GM21515 (cell line): ENCODE measurements at regions not wholly inside any gene's neighbourhood (a gene's known extent, or its start where the extent isn't known, plus 50 kb on each side); places are given as distances from the start of the nearest gene placed in this dataset.
A peak's percentile ranks its signal among the peaks of the same experiment; 100 is the strongest.
"Not testable (repeated sequence)": the region's sequence is repeated elsewhere in the genome, so short reads cannot be mapped to it uniquely, and the experiment has no call there.

Source experiments
- ATAC-seq: cut with Tn5 transposase; IDR thresholded peaks from one replicate; pipeline ENCODE4 v1.9.1; 2021; ENCODE audit not compliant: unreplicated experiment

DNA sequence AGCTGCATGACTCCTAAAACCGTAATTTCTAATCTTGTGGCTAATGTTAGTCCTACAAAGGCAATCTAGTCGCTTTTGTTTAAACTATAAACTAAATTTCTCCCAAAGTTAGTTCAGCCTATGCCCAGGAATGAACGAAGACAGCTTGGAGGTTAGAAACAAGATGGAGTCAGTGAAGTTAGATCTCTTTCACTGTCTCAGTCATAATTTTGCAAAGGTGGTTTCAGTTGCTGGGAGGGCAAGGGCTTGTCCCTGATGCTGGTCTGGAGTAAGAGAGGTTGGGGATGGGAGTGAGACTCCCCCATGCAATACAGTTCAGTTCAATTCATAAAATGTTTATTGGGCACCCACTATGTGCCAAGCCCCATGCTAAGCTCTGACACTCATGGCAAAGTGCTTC is 362.1 kb downstream of the TYW1 start:
- ATAC-seq, result not testable (repeated sequence)

GRCh38 chr7:67359900-67360299 is 363.3 kb downstream of the TYW1 start:
- ATAC-seq, result no peak

GRCh38 chr7:67361150-67361549 is 364.5 kb downstream of the TYW1 start:
- no peak for ATAC-seq

DNA sequence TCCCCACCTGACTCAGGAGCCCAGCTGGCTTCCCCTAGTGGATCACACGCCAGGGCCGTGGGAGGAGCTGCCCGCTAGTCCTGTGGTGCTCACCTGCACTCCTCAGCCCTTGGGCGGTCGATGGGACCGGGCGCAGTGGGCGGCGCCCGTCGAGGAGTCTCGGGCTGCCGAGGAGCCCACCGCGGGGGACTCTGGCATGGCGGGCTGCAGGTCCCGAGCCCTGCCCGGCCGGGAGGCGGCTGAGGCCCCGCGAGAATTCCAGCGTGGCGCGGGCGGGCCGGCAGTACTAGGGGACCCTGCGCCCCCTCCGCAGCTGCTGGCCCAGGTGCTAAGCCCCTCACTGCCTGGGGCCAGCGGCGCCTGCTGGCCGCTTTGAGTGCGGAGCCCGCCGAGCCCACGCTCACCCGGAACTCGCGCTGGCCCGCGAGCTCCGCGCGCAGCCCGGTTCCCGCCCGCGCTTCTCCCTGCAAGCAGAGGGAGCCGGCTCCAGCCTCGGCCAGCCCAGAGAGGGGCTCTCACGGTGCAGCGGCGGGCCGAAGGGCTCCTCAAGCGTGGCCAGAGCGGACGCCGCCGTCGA is 367.9 kb downstream of the TYW1 start:
- ATAC-seq, result no peak

GRCh38 chr7:67371429-67372305 is 375.0 kb downstream of the TYW1 start:
- ATAC-seq, result peak; percentile 87

DNA sequence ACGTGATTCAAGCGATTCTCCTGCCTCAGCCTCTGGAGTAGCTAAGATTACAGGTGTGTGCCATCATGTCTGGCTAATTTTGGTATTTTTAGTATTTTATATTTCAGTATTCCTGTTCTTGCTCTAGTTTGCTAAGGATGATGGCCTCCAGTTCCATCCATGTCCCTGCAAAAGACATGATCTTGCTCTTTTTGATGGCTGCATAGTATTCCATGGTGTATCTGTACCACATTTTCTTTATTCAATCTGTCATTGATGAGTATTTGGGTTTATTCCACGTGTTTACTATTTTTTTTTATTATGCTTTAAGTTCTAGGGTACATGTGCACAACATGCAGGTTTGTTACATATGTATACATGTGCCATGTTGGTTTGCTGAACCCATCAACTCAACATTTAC is 376.8 kb downstream of the TYW1 start:
- ATAC-seq, result not testable (repeated sequence)

DNA sequence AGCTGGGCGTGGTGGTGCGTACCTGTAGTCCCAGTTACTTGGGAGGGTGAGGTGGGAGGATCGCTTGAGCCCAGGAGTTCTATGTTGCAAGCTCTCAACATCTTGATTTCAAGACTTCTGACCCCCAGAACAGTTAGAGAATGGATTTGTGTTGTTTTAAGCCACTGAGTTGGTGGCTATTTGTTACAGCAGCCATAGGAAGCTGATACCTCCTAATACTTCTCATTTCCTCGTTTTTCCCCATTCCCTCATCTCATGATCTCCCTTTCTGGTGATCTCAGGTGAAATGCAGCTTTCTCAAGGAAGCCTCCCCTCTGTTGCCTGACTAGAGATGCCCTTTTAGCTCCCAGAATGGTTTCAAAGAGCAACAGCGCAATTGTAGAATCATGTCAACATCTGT is 378.8 kb downstream of the TYW1 start:
- no peak for ATAC-seq

- peak; percentile 88 for ATAC-seq
Measured at GRCh38 chr7:67377939-67378862, 381.6 kb downstream of the TYW1 start.

GRCh38 chr7:67380326-67380725 is 383.7 kb downstream of the TYW1 start:
- no peak for ATAC-seq

DNA sequence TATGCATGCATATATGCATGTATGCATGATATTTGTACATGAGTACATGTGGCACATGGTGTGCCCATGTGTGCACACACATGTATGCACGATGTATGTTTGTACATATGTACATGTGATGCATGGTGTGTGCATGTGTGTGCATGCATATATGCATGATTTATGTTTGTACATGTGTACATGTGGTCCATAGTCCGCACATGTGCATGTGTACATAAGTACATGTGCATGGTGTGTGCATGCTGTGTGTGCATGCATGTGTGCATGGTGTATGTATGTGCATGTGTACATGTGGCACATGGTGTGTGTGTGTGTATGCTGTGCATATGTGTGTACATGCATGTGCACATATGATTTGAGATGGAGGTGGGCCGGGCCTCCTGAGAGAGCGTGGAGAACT is 384.2 kb downstream of the TYW1 start:
- no peak for ATAC-seq

GRCh38 chr7:67387851-67388250 is 391.2 kb downstream of the TYW1 start:
- no peak for ATAC-seq

- ATAC-seq, result no peak
Measured at GRCh38 chr7:67391168-67391567, 394.5 kb downstream of the TYW1 start.

DNA sequence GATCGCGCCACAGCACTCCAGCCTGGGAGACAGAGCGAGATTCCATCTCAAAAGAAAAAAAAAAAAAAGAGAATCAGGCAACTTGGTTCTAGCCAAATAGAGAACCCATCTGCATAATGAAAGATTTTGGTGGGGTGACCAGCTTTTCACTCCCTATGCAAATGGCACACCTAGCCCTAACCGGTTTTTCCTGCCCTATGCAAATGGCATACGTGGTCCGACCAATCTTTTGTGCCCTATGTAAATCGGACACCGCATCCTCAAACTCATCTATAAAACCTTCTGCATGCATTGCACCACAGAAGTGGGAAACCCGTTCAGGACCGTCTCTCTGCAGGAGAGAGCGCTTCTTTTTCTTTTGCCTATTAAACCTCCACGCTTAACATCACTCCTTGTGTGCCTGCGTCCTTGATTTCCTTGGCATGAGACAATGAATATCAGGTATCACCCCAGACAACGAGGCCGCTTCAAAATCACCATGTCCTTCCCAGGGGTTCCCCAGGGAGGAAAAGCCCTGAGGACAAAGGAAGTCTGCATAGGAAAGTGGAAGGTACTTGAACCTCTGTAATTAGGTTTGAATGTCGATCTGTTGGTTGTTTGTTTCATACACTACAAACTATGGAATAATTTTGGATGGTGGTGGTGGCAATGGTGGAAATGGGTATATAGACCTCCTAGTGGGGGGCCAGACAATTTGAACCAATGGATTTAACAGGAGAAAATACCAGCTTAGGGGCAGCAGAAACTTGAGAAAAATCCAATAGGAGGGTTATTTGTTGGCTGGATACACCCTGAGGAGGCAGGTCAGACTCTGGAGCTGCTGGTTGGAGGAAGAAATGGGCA is 396.2 kb downstream of the TYW1 start:
- ATAC-seq, result no peak

DNA sequence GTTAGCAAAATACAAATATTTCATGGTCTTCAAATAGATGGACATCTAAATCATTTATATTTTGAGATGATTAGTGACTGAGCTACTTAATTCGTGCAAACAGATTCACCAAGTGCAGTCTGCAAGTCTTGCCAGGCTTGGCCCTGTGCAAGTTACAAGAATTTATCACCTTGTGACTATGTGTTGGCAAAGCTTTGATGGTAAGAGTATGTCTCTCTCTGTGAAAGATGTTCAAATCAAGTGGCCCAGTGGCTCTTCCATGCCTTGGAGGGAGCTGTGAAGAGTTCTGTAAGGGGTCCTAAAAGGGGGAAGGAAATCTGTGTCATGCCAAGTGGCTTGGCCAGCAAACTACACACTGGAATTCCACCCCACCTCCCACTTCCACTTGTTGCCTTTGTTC is 397.3 kb downstream of the TYW1 start:
- no peak for ATAC-seq

DNA sequence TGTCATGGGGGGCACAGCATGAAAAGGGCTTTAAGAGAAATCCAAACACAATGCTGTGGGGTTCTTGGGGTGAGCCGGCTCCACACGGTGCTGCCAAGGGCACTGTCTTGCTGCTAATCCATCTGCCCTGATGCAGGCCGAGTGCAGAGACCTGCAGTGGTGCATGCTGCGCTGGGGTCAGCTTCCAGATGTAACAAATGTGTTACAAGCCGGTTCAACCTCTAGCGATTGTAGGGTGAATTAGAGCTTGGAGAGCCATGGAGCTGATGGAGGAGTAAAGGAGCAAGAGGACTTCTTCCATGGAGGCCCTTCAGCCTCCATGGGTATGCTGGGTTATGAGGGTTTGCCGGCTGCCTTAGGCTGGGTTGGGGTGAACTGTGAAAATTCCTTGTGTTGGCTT is 402.3 kb downstream of the TYW1 start:
- ATAC-seq, result no peak

DNA sequence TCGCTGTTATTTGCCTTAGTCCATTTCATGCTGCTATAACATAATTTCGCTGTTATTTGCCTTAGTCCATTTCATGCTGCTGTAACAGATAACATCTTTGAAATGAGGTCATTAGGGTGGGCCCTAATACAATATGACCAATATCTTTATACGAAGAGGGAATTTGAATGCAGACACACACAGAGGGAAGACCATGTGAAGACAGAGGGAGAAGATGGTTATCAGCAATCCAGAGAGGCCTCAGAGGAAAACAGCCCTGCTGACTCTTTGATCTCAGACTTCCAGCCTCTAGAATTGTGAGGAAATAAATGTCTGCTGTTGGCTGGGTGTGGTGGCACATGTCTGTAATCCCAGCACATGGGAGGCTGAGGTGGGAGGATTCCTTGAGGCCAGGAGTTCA is 404.9 kb downstream of the TYW1 start:
- no peak for ATAC-seq

GRCh38 chr7:67402280-67402679 is 405.6 kb downstream of the TYW1 start:
- no peak for ATAC-seq

DNA sequence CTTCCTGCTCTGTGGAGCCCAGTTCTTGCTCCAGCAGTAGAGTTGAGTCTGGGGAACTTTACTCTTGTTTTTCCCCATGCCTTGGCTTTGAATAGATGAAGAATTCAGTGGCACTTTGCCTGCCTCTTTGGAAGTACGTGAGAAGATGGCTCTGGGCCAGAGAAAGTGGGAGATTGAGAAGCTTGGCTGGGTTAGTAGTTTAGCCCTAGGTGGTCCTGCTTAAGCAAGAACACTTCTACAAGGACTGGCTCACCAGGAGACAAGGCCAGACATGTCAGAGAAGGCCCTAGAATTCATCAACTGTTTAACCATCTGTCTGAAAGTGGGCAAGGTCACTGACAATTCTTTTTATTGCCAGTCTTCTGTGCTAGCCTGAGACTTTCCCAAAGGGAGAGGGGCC is 410.3 kb downstream of the TYW1 start:
- ATAC-seq, result no peak

- no peak for ATAC-seq
Measured at GRCh38 chr7:67407392-67408071, 410.9 kb downstream of the TYW1 start.

DNA sequence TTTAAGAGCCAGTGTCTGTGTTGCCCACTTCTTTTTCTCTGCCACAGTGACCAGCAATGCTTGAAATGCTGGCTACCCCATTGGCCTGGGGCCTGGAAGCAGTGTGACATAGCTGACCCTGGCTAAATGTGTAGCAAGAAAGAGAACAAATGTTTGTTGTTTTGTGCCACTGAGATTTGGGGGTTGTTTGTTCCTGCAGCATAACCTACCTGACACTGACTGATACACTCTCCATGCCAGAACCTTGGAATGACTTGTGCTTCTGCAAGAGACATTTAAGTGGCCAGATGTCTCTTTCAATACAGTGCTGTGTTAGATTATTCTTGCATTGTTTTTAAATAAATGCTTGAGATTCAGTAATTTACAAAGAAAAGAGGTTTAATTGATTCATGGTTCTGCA is 411.5 kb downstream of the TYW1 start:
- ATAC-seq, result no peak
